Prostate gland (tissue), 2 donors: ENCODE measurements at regions not wholly inside any gene's neighbourhood (a gene's known extent, or its start where the extent isn't known, plus 50 kb on each side); places are given as distances from the start of the nearest gene placed in this dataset.

Experiments
- CTCF ChIP-seq, 4 experiments: fragments of 200-600 bp in 2 of 4; fragments of 450-650 bp in 2 of 4; sonication (generic) in 2 of 4; IDR thresholded peaks; 1 replicate in 3 of 4; 2 replicates in 1 of 4; pipeline ENCODE4 v1.5.1; 2016 to 2019; ENCODE audit warnings: antibody characterized with exemption in 4 of 4, mild to moderate bottlenecking in 2 of 4, moderate library complexity in 2 of 4
- POLR2A ChIP-seq: fragments of 450-650 bp; IDR thresholded peaks from one replicate; pipeline ENCODE4 v1.6.1; 2016; ENCODE audit warnings: antibody characterized with exemption, mild to moderate bottlenecking
- POLR2AphosphoS5 ChIP-seq: sonication (generic); formaldehyde crosslinking; IDR thresholded peaks from one replicate; pipeline ENCODE4 v1.6.1; 2017; ENCODE audit warnings: antibody characterized with exemption

- TF ChIP-seq POLR2AphosphoS5 (no peak), CTCF (IDR thresholded peaks at IDR 0.05) (no peak), POLR2A (no peak)
These were observed 198.6 kb upstream of the CAND1 start for GRCh38 chr12:67070604-67071003.
